Peyer's patch (tissue), 4 donors: ENCODE measurements at regions not wholly inside any gene's neighbourhood (a gene's known extent, or its start where the extent isn't known, plus 50 kb on each side); places are given as distances from the start of the nearest gene placed in this dataset.

Experiments
- DNase-seq, 3 donors: peaks; one replicate each; pipeline ENCODE4 v3.0.0-alpha.2; 2017 to 2019
- H3K27ac ChIP-seq, 4 donors: fragments of 200-600 bp; sonication (generic); one replicate each; pipeline ENCODE4 v1.5.1; 2016 to 2019
- H3K27me3 ChIP-seq, 2 donors: fragments of 200-600 bp; sonication (generic); one replicate each; pipeline ENCODE4 v1.5.1; 2019
- H3K36me3 ChIP-seq, 3 donors: fragments of 200-600 bp; sonication (generic); one replicate each; pipeline ENCODE4 v1.5.1; 2016 to 2019
- H3K4me1 ChIP-seq, 4 donors: fragments of 200-600 bp; sonication (generic); one replicate each; pipeline ENCODE4 v1.5.1; 2016 to 2019
- H3K4me3 ChIP-seq, 4 donors: fragments of 200-600 bp; sonication (generic); 1 replicate in 3 of 4; 2 replicates in 1 of 4; pipeline ENCODE4 v1.5.1; 2016 to 2019; ENCODE audit warnings: mild to moderate bottlenecking in 1 of 4
- H3K9me3 ChIP-seq, 4 donors: fragments of 200-600 bp; sonication (generic); one replicate each; pipeline ENCODE4 v1.5.1; 2016 to 2019; ENCODE audit warnings: mild to moderate bottlenecking in 1 of 4
- CTCF ChIP-seq, 6 experiments: fragments of 450-650 bp in 4 of 6; fragments of 200-600 bp in 2 of 6; sonication (generic) in 1 of 6; IDR thresholded peaks; one replicate each; pipeline ENCODE4 v1.5.1; 2017 to 2019; ENCODE audit warnings: antibody characterized with exemption in 6 of 6, mild to moderate bottlenecking in 3 of 6, moderate library complexity in 1 of 6
- POLR2A ChIP-seq, 2 donors: fragments of 450-650 bp; IDR thresholded peaks; one replicate each; pipeline ENCODE4 v1.5.1; 2017; ENCODE audit warnings: antibody characterized with exemption in 2 of 2, mild to moderate bottlenecking in 2 of 2, moderate library complexity in 2 of 2

- DNase-seq: no peak
- TF ChIP-seq POLR2A (IDR thresholded peaks at IDR 0.05): no peak
- TF ChIP-seq CTCF (IDR thresholded peaks at IDR 0.05): no peak
- Histone ChIP-seq H3K36me3 (no peaks in the 10 kb centered on the region), H3K27ac (no peak overlapping the region), H3K9me3 (no peaks in the 10 kb centered on the region), H3K4me1 (no peaks in the 10 kb centered on the region), H3K27me3 (no peaks in the 10 kb centered on the region), H3K4me3 (no peak overlapping the region)
Measured at GRCh38 chr18:25704071-25704470, 352.1 kb upstream of the ZNF521 start.

GRCh38 chr18:25701821-25702220 is 349.9 kb upstream of the ZNF521 start:
- no peak for DNase-seq
- H3K4me1 ChIP-seq: no peaks in the 10 kb centered on the region
- H3K27ac ChIP-seq: no peak overlapping the region
- no peak overlapping the region for H3K4me3 ChIP-seq
- H3K27me3 ChIP-seq: no peaks in the 10 kb centered on the region
- TF ChIP-seq CTCF (IDR thresholded peaks at IDR 0.05) (no peak), POLR2A (IDR thresholded peaks at IDR 0.05) (no peak)
- no peaks in the 10 kb centered on the region for H3K9me3 ChIP-seq
- H3K36me3 ChIP-seq: no peaks in the 10 kb centered on the region

- H3K4me3 ChIP-seq: no peak overlapping the region
- no peaks in the 10 kb centered on the region for H3K36me3 ChIP-seq
- H3K27me3 ChIP-seq: no peaks in the 10 kb centered on the region
- no peak overlapping the region for H3K27ac ChIP-seq
- no peaks in the 10 kb centered on the region for H3K9me3 ChIP-seq
- H3K4me1 ChIP-seq: no peaks in the 10 kb centered on the region
- TF ChIP-seq POLR2A (IDR thresholded peaks at IDR 0.05): no peak
- TF ChIP-seq CTCF (IDR thresholded peaks at IDR 0.05): no peak
- no peak for DNase-seq
Measured at GRCh38 chr18:25686960-25687500, 335.1 kb upstream of the ZNF521 start.

GRCh38 chr18:25685088-25685487 is 333.1 kb upstream of the ZNF521 start:
- TF ChIP-seq POLR2A (IDR thresholded peaks at IDR 0.05) (no peak), CTCF (IDR thresholded peaks at IDR 0.05) (no peak)
- no peak overlapping the region for H3K4me3 ChIP-seq
- DNase-seq: no peak
- H3K27ac ChIP-seq: no peak overlapping the region
- H3K9me3 ChIP-seq: no peaks in the 10 kb centered on the region
- H3K27me3 ChIP-seq: no peaks in the 10 kb centered on the region
- no peaks in the 10 kb centered on the region for H3K4me1 ChIP-seq
- no peaks in the 10 kb centered on the region for H3K36me3 ChIP-seq

GRCh38 chr18:25679491-25679890 is 327.5 kb upstream of the ZNF521 start:
- no peak overlapping the region for H3K27ac ChIP-seq
- H3K27me3 ChIP-seq: no peaks in the 10 kb centered on the region
- DNase-seq: no peak
- H3K4me1 ChIP-seq: no peaks in the 10 kb centered on the region
- no peak overlapping the region for H3K4me3 ChIP-seq
- TF ChIP-seq CTCF (IDR thresholded peaks at IDR 0.05) (no peak), POLR2A (IDR thresholded peaks at IDR 0.05) (no peak)
- no peaks in the 10 kb centered on the region for H3K9me3 ChIP-seq
- no peaks in the 10 kb centered on the region for H3K36me3 ChIP-seq

GRCh38 chr18:25678221-25678620 is 326.3 kb upstream of the ZNF521 start:
- H3K9me3 ChIP-seq: no peaks in the 10 kb centered on the region
- H3K27ac ChIP-seq: no peak overlapping the region
- H3K27me3 ChIP-seq: no peaks in the 10 kb centered on the region
- H3K4me1 ChIP-seq: no peaks in the 10 kb centered on the region
- no peak for TF ChIP-seq CTCF (IDR thresholded peaks at IDR 0.05)
- no peak for TF ChIP-seq POLR2A (IDR thresholded peaks at IDR 0.05)
- no peak for DNase-seq
- H3K4me3 ChIP-seq: no peak overlapping the region
- no peaks in the 10 kb centered on the region for H3K36me3 ChIP-seq
